ENCODE measurements at regions not wholly inside any gene's neighbourhood (a gene's known extent, or its start where the extent isn't known, plus 50 kb on each side); places are given as distances from the start of the nearest gene placed in this dataset.

- Histone ChIP-seq H3K27me3 (no peaks in the 10 kb centered on the region), H3K27ac (no peak overlapping the region), H3K4me1 (no peaks in the 10 kb centered on the region), H3K9me3 (no peaks in the 10 kb centered on the region), H3K36me3 (no peaks in the 10 kb centered on the region), H3K4me3 (no peak overlapping the region)
- ATAC-seq (no peak), DNase-seq (no peak)
- TF ChIP-seq POLR2A (IDR thresholded peaks at IDR 0.05) = no peak
- TF ChIP-seq CTCF (IDR thresholded peaks at IDR 0.05 in 4 of 5, conservative IDR thresholded peaks at IDR 0.05 in 1 of 5) = no peak
- intact Hi-C loops (cut with DNase I; ENCODE audit: low total_unique reads) = no loop called here
- in situ Hi-C loops (cut with MboI; ENCODE audit: low sequenced_read_pairs in 4 of 4) = no loop called here
These were observed 166.1 kb downstream of the CD83 start for GRCh38 chr6:14283600-14284235.

GRCh38 chr6:14284969-14285590 lies 167.5 kb downstream of the CD83 start:
- H3K27ac ChIP-seq = peak overlapping the region in 1 of 4 donors; percentile 21
- intact Hi-C loops (cut with DNase I; ENCODE audit: low total_unique reads) = no loop called here

GRCh38 chr6:14286144-14286543 lies 168.6 kb downstream of the CD83 start:
- intact Hi-C loops (cut with DNase I; ENCODE audit: low total_unique reads) = no loop called here
- in situ Hi-C loops (cut with MboI; ENCODE audit: low sequenced_read_pairs in 4 of 4) = no loop called here
- no peak for DNase-seq
- Histone ChIP-seq H3K36me3 (no peaks in the 10 kb centered on the region), H3K4me3 (no peak overlapping the region), H3K27me3 (no peaks in the 10 kb centered on the region), H3K4me1 (no peaks in the 10 kb centered on the region), H3K27ac (no peak overlapping the region), H3K9me3 (no peaks in the 10 kb centered on the region)
- TF ChIP-seq CTCF (IDR thresholded peaks at IDR 0.05 in 4 of 5, conservative IDR thresholded peaks at IDR 0.05 in 1 of 5) (no peak), POLR2A (IDR thresholded peaks at IDR 0.05) (no peak)
- ATAC-seq = peak in 1 of 2 donors; percentile 30

More at GRCh38 chr6:14284969-14285590, 167.5 kb downstream of the CD83 start:
- no peak for ATAC-seq
- Histone ChIP-seq H3K27me3 (no peaks in the 10 kb centered on the region), H3K9me3 (no peaks in the 10 kb centered on the region), H3K4me3 (no peak overlapping the region), H3K4me1 (no peaks in the 10 kb centered on the region), H3K36me3 (no peaks in the 10 kb centered on the region)
- DNase-seq = no peak
- TF ChIP-seq CTCF (IDR thresholded peaks at IDR 0.05 in 4 of 5, conservative IDR thresholded peaks at IDR 0.05 in 1 of 5) = no peak
- TF ChIP-seq POLR2A (IDR thresholded peaks at IDR 0.05) = no peak
- in situ Hi-C loops (cut with MboI; ENCODE audit: low sequenced_read_pairs in 4 of 4) = no loop called here

- no peak overlapping the region for H3K4me3 ChIP-seq
- in situ Hi-C loops (cut with MboI; ENCODE audit: low sequenced_read_pairs in 4 of 4) (no loop called here), intact Hi-C loops (cut with DNase I; ENCODE audit: low total_unique reads) (no loop called here)
- no peak for TF ChIP-seq CTCF (IDR thresholded peaks at IDR 0.05 in 4 of 5, conservative IDR thresholded peaks at IDR 0.05 in 1 of 5)
- TF ChIP-seq POLR2A (IDR thresholded peaks at IDR 0.05) = no peak
- H3K27ac ChIP-seq = no peak overlapping the region
- no peaks in the 10 kb centered on the region for H3K4me1 ChIP-seq
- no peak for DNase-seq
- no peaks in the 10 kb centered on the region for H3K9me3 ChIP-seq
- no peaks in the 10 kb centered on the region for H3K36me3 ChIP-seq
- no peak for ATAC-seq
- H3K27me3 ChIP-seq = no peaks in the 10 kb centered on the region
These were observed 169.3 kb downstream of the CD83 start for GRCh38 chr6:14286634-14287428.
